Ectodermal cell (in vitro differentiated cells): ENCODE measurements at regions not wholly inside any gene's neighbourhood (a gene's known extent, or its start where the extent isn't known, plus 50 kb on each side); places are given as distances from the start of the nearest gene placed in this dataset.

Experiments
- H3K27ac ChIP-seq: 2 replicates; pipeline ENCODE4 v1.7.0; 2013; ENCODE audit warnings: mild to moderate bottlenecking, low read depth, low read length; ENCODE audit not compliant: insufficient read depth, poor library complexity, severe bottlenecking
- H3K27me3 ChIP-seq: 2 replicates; pipeline ENCODE4 v1.7.0; 2013; ENCODE audit warnings: mild to moderate bottlenecking, low read length; ENCODE audit not compliant: insufficient read depth, control insufficient read depth, poor library complexity, severe bottlenecking
- H3K36me3 ChIP-seq: one replicate; pipeline ENCODE4 v1.7.0; 2013; ENCODE audit warnings: low read length; ENCODE audit not compliant: control insufficient read depth, insufficient read depth
- H3K4me1 ChIP-seq: one replicate; pipeline ENCODE4 v1.7.0; 2013; ENCODE audit warnings: low read length; ENCODE audit not compliant: control insufficient read depth, insufficient read depth
- H3K4me3 ChIP-seq: 2 replicates; pipeline ENCODE4 v1.7.0; 2013; ENCODE audit warnings: low read depth, low read length, control low read depth; ENCODE audit not compliant: insufficient read depth
- H3K9me3 ChIP-seq: 2 replicates; pipeline ENCODE4 v1.7.0; 2013; ENCODE audit warnings: mild to moderate bottlenecking, low read length, moderate library complexity; ENCODE audit not compliant: control insufficient read depth
- WGBS, 2 experiments: methylation state at CpG; one replicate each; pipeline ENCODE4 v1.1.7; 2013; ENCODE audit warnings: missing lambda C conversion rate in 2 of 2; 5-methylcytosine and 5-hydroxymethylcytosine counted together

DNA sequence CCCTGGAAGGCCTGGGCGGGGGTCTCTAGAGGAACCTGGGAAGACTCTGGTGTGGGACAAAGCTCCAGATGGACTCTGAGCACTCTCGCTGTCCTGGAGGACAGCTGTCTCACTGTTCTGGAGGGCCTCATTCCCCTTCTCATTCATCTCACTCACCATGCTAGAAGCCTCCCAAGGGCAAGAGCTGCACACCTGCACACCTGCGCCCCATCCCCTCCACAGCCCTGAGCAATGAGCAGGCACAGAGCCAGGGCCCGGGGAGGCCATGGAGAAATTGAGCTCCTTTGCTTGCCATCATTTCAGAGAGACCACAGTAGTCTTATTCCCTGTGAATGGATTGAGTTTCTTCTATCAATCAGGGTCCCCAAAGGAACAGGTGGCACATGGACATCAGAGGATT, 1168.5 kb downstream of the UQCRFS1 start:
- no peaks in the 10 kb centered on the region for H3K36me3 ChIP-seq
- H3K4me1 ChIP-seq: no peaks in the 10 kb centered on the region
- H3K4me3 ChIP-seq: no peak overlapping the region
- no peaks in the 10 kb centered on the region for H3K27me3 ChIP-seq
- H3K27ac ChIP-seq: no peak overlapping the region
- 92 to 93% methylated on average over 4 of the region's 4 CpGs for WGBS, 2 experiments
- H3K9me3 ChIP-seq: no peaks in the 10 kb centered on the region

DNA sequence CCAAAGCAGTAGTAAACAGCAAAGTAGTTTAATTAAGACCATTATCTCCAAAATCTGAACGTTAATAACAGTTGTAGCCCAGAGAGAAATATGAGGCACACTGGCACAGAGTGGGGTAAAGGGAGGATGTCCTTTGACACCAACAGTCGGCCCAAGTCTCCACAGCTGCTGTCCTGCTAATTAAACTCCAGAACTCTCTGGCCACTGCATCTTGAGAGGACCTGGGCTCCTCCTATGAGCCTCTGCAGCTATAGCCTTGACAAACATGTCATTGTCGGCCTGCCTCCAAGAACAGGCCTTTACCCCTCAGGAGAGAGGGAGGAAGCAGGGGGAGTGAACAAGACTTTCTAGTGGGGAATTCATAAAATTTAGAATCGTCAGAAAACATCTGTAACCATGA, 1170.4 kb downstream of the UQCRFS1 start:
- Histone ChIP-seq H3K9me3 (no peaks in the 10 kb centered on the region), H3K4me1 (peaks cover 5% of the 10 kb centered on the region), H3K36me3 (no peaks in the 10 kb centered on the region), H3K4me3 (no peak overlapping the region), H3K27ac (no peak overlapping the region), H3K27me3 (no peaks in the 10 kb centered on the region)
- 85 to 95% methylated on average over 4 of the region's 4 CpGs for WGBS, 2 experiments

- Histone ChIP-seq H3K4me3 (no peak overlapping the region), H3K27ac (no peak overlapping the region), H3K27me3 (no peaks in the 10 kb centered on the region), H3K4me1 (peaks cover 5% of the 10 kb centered on the region), H3K36me3 (no peaks in the 10 kb centered on the region), H3K9me3 (no peaks in the 10 kb centered on the region)
- WGBS, 2 experiments: 92 to 96% methylated on average over 4 of the region's 4 CpGs
Measured at GRCh38 chr19:28039677-28040381, 1173.1 kb downstream of the UQCRFS1 start.

GRCh38 chr19:28037186-28037585, 1175.8 kb downstream of the UQCRFS1 start:
- Histone ChIP-seq H3K4me3 (no peak overlapping the region), H3K27me3 (no peaks in the 10 kb centered on the region), H3K36me3 (no peaks in the 10 kb centered on the region), H3K27ac (no peak overlapping the region), H3K4me1 (peaks cover 5% of the 10 kb centered on the region), H3K9me3 (no peaks in the 10 kb centered on the region)
- WGBS, 2 experiments: 92 to 96% methylated on average over 2 to 3 of the region's 4 CpGs

- H3K4me1 ChIP-seq: peaks cover 5% of the 10 kb centered on the region
- H3K4me3 ChIP-seq: no peak overlapping the region
- H3K36me3 ChIP-seq: no peaks in the 10 kb centered on the region
- 94 to 95% methylated on average over 1 of the region's 1 CpG for WGBS, 2 experiments
- H3K27me3 ChIP-seq: no peaks in the 10 kb centered on the region
- no peaks in the 10 kb centered on the region for H3K9me3 ChIP-seq
- no peak overlapping the region for H3K27ac ChIP-seq
Measured at GRCh38 chr19:28036486-28036885, 1176.5 kb downstream of the UQCRFS1 start.

DNA sequence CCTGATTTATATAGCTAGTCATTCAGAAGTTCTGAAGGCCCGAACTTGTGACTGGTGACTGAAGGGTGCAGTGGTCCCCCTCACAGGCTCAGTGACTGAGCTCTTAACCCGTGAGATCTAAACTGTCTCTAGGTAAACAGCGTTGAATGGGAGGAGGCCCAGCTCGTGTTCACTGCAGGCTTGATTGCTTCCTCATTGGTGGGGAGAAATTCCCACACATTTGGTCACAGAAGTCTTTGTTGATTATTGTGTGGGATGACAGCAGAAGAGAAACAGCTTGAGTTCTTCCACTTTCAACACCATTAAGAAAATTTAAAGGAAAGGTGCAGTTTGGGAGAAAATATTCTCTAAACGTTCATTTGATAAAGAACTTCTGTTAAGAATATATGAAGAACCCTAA, 1178.0 kb downstream of the UQCRFS1 start:
- WGBS, 2 experiments: 67 to 76% methylated on average over 4 to 5 of the region's 5 CpGs
- no peaks in the 10 kb centered on the region for H3K9me3 ChIP-seq
- H3K27me3 ChIP-seq: no peaks in the 10 kb centered on the region
- H3K4me1 ChIP-seq: peaks cover 5% of the 10 kb centered on the region
- H3K27ac ChIP-seq: no peak overlapping the region
- no peak overlapping the region for H3K4me3 ChIP-seq
- no peaks in the 10 kb centered on the region for H3K36me3 ChIP-seq

DNA sequence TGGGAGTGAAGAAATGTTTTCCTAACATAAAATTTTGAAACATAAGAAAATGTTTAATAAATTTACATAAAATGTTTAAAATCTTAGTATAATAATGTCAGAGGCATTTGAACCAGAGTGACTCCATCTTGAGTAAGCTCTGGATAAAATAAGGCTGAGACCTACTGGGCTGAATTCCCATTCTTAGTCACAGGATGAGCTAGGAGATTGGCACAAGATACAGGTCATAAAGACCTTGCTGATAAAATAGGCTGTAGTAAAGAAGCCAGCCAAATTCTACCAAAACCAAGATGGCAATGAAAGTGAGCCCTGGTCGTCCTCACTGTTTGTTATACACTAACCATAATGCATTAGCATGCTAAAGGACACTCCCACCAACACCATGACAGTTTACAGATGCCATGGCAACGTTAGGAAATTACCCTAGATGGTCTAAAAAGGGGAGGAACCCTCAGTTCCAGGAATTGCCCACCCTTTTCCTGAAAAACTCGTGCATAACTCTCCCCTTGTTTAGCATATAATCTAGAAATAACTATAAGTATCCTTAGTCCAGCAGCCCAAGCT, 1184.0 kb downstream of the UQCRFS1 start:
- Histone ChIP-seq H3K9me3 (no peaks in the 10 kb centered on the region), H3K36me3 (no peaks in the 10 kb centered on the region), H3K4me1 (no peaks in the 10 kb centered on the region), H3K4me3 (no peak overlapping the region), H3K27me3 (no peaks in the 10 kb centered on the region), H3K27ac (no peak overlapping the region)
- 77 to 96% methylated on average over 3 of the region's 3 CpGs for WGBS, 2 experiments

- WGBS, 2 experiments: 87 to 90% methylated on average over 2 of the region's 2 CpGs
- no peaks in the 10 kb centered on the region for H3K9me3 ChIP-seq
- H3K4me3 ChIP-seq: no peak overlapping the region
- H3K27me3 ChIP-seq: no peaks in the 10 kb centered on the region
- H3K4me1 ChIP-seq: no peaks in the 10 kb centered on the region
- H3K27ac ChIP-seq: no peak overlapping the region
- no peaks in the 10 kb centered on the region for H3K36me3 ChIP-seq
Measured at GRCh38 chr19:28027116-28027515, 1185.8 kb downstream of the UQCRFS1 start.

- Histone ChIP-seq H3K36me3 (no peaks in the 10 kb centered on the region), H3K27me3 (no peaks in the 10 kb centered on the region), H3K9me3 (no peaks in the 10 kb centered on the region), H3K4me1 (no peaks in the 10 kb centered on the region), H3K27ac (no peak overlapping the region), H3K4me3 (no peak overlapping the region)
- WGBS, 2 experiments: 75 to 79% methylated on average over 3 of the region's 3 CpGs
Measured at GRCh38 chr19:28026636-28027035, 1186.3 kb downstream of the UQCRFS1 start.

DNA sequence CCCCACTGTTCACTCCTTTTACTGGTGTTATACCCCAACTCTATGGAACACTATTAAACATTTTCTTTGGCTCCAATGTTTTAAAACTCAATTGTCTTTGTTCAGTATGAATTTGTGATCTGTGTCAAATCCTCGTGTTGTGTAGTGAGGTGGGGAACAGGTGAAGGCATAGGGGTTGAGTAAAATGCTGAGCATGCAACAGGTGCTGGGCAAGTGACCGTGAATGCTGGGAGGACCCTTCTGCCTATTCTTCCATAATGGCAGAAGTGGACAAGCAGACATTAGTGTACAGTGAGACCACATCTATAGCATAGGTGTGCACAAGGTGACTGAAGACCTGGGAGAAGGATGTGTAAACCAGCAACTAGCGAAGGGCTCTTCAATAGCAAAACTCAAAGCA, 1188.0 kb downstream of the UQCRFS1 start:
- Histone ChIP-seq H3K4me3 (no peak overlapping the region), H3K9me3 (no peaks in the 10 kb centered on the region), H3K27me3 (no peaks in the 10 kb centered on the region), H3K4me1 (peaks cover 5% of the 10 kb centered on the region), H3K27ac (no peak overlapping the region), H3K36me3 (no peaks in the 10 kb centered on the region)
- WGBS, 2 experiments: 93 to 94% methylated on average over 3 of the region's 3 CpGs
